ENCODE measurements at regions not wholly inside any gene's neighbourhood (a gene's known extent, or its start where the extent isn't known, plus 50 kb on each side); places are given as distances from the start of the nearest gene placed in this dataset.

DNA sequence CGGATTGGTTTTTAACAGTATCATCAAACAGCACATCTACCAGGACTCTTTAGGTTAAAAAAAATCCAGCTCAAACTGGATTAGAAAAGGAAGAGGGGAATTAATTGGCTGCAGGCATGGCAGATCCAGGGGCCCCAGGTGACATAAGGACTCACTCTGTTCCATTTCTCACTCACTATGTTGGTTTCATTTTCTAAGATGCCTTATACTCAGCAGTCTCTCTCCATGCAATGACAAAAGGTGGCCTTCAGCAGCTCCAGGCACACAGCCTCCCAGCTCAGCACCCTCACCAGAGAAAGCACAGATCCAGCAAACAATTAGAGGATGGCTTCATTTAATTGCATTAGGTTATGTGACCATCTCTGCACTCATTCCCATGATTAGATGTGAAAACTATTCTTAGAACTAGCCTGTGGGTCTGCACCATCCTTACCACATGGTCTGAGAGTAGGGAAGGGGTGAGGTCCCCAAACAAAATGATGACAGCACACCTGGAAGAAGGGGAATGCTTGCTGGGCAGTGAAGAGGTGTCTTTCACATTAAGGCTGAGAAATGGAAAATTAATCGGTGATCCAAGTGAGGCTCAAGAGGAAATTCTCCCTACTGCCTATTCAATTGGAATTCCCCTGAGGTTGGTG, 243.1 kb downstream of the CDH26 start:
- no peak for TF ChIP-seq POLR2A (IDR thresholded peaks at IDR 0.05; ENCODE audit: low read depth, low read length)
- no peak for TF ChIP-seq POLR2AphosphoS5 (IDR thresholded peaks at IDR 0.05; ENCODE audit: low read depth, low read length)

All from GM12891 (cell line).